Skeletal muscle satellite cell (primary cell): ENCODE measurements at regions not wholly inside any gene's neighbourhood (a gene's known extent, or its start where the extent isn't known, plus 50 kb on each side); places are given as distances from the start of the nearest gene placed in this dataset.
"Not testable (repeated sequence)": the region's sequence is repeated elsewhere in the genome, so short reads cannot be mapped to it uniquely, and the experiment has no call there.

Source experiments
- H3K27me3 ChIP-seq: 2 replicates; pipeline ENCODE4 v1.7.0; 2013; ENCODE audit warnings: low read length; ENCODE audit not compliant: control insufficient read depth, insufficient read depth
- H3K36me3 ChIP-seq: 2 replicates; pipeline ENCODE4 v1.7.0; 2013; ENCODE audit warnings: mild to moderate bottlenecking, control low read depth, low read length; ENCODE audit not compliant: insufficient read depth
- H3K4me1 ChIP-seq: 2 replicates; pipeline ENCODE4 v1.7.0; 2013; ENCODE audit warnings: low read length; ENCODE audit not compliant: control insufficient read depth, insufficient read depth
- H3K4me2 ChIP-seq: 2 replicates; pipeline ENCODE4 v1.7.0; 2013; ENCODE audit warnings: mild to moderate bottlenecking, low read length
- H3K4me3 ChIP-seq: 2 replicates; pipeline ENCODE4 v1.7.0; 2013; ENCODE audit warnings: low read length
- H3K9ac ChIP-seq: 2 replicates; pipeline ENCODE4 v1.7.0; 2013; ENCODE audit warnings: mild to moderate bottlenecking, low read depth, low read length, moderate library complexity
- H3K9me3 ChIP-seq: replicated peaks from 2 replicates; pipeline ENCODE4 v1.7.0; 2013; ENCODE audit warnings: mild to moderate bottlenecking, control low read depth, low read length

GRCh38 chr1:232579958-232580941, 49.7 kb downstream of the SIPA1L2 start:
- Histone ChIP-seq H3K27me3 (no peaks in the 10 kb centered on the region), H3K4me1 (no peaks in the 10 kb centered on the region), H3K9ac (no peak overlapping the region), H3K4me2 (no peak overlapping the region), H3K4me3 (no peak overlapping the region), H3K9me3 (no peaks in the 10 kb centered on the region), H3K36me3 (no peaks in the 10 kb centered on the region)

GRCh38 chr1:232579466-232579865, 50.5 kb downstream of the SIPA1L2 start:
- no peak overlapping the region for H3K4me3 ChIP-seq
- no peaks in the 10 kb centered on the region for H3K27me3 ChIP-seq
- no peak overlapping the region for H3K4me2 ChIP-seq
- no peaks in the 10 kb centered on the region for H3K36me3 ChIP-seq
- no peak overlapping the region for H3K9ac ChIP-seq
- H3K9me3 ChIP-seq = no peaks in the 10 kb centered on the region
- no peaks in the 10 kb centered on the region for H3K4me1 ChIP-seq

GRCh38 chr1:232578651-232579195, 51.2 kb downstream of the SIPA1L2 start:
- Histone ChIP-seq H3K4me2 (no peak overlapping the region), H3K36me3 (no peaks in the 10 kb centered on the region), H3K9ac (no peak overlapping the region), H3K4me3 (no peak overlapping the region), H3K4me1 (no peaks in the 10 kb centered on the region), H3K9me3 (no peaks in the 10 kb centered on the region), H3K27me3 (no peaks in the 10 kb centered on the region)

GRCh38 chr1:232577772-232578171, 52.2 kb downstream of the SIPA1L2 start:
- no peak overlapping the region for H3K9ac ChIP-seq
- no peaks in the 10 kb centered on the region for H3K27me3 ChIP-seq
- H3K4me3 ChIP-seq = no peak overlapping the region
- no peak overlapping the region for H3K4me2 ChIP-seq
- H3K4me1 ChIP-seq = no peaks in the 10 kb centered on the region
- H3K36me3 ChIP-seq = no peaks in the 10 kb centered on the region
- no peaks in the 10 kb centered on the region for H3K9me3 ChIP-seq

GRCh38 chr1:232576537-232576936, 53.4 kb downstream of the SIPA1L2 start:
- no peaks in the 10 kb centered on the region for H3K9me3 ChIP-seq
- H3K9ac ChIP-seq = no peak overlapping the region
- no peaks in the 10 kb centered on the region for H3K36me3 ChIP-seq
- no peak overlapping the region for H3K4me2 ChIP-seq
- no peaks in the 10 kb centered on the region for H3K27me3 ChIP-seq
- H3K4me3 ChIP-seq = no peak overlapping the region
- H3K4me1 ChIP-seq = no peaks in the 10 kb centered on the region

GRCh38 chr1:232575763-232576040, 54.2 kb downstream of the SIPA1L2 start:
- H3K4me1 ChIP-seq = no peaks in the 10 kb centered on the region
- no peak overlapping the region for H3K4me3 ChIP-seq
- H3K27me3 ChIP-seq = no peaks in the 10 kb centered on the region
- H3K9me3 ChIP-seq = no peaks in the 10 kb centered on the region
- no peaks in the 10 kb centered on the region for H3K36me3 ChIP-seq
- no peak overlapping the region for H3K4me2 ChIP-seq
- H3K9ac ChIP-seq = no peak overlapping the region

GRCh38 chr1:232574889-232575762, 54.8 kb downstream of the SIPA1L2 start:
- no peaks in the 10 kb centered on the region for H3K36me3 ChIP-seq
- H3K27me3 ChIP-seq = no peaks in the 10 kb centered on the region
- H3K9me3 ChIP-seq = no peaks in the 10 kb centered on the region
- H3K4me1 ChIP-seq = no peaks in the 10 kb centered on the region
- no peak overlapping the region for H3K9ac ChIP-seq
- H3K4me2 ChIP-seq = no peak overlapping the region
- no peak overlapping the region for H3K4me3 ChIP-seq

- H3K9me3 ChIP-seq = no peaks in the 10 kb centered on the region
- H3K4me1 ChIP-seq = no peaks in the 10 kb centered on the region
- no peaks in the 10 kb centered on the region for H3K27me3 ChIP-seq
Observed at GRCh38 chr1:232574077-232574476, 55.9 kb downstream of the SIPA1L2 start.

GRCh38 chr1:232571523-232571922, 58.4 kb downstream of the SIPA1L2 start:
- no peaks in the 10 kb centered on the region for H3K9me3 ChIP-seq
- H3K4me1 ChIP-seq = no peaks in the 10 kb centered on the region
- H3K9ac ChIP-seq = no peak overlapping the region
- H3K36me3 ChIP-seq = no peaks in the 10 kb centered on the region
- no peak overlapping the region for H3K4me2 ChIP-seq
- no peak overlapping the region for H3K4me3 ChIP-seq
- no peaks in the 10 kb centered on the region for H3K27me3 ChIP-seq

More at GRCh38 chr1:232574077-232574476, 55.9 kb downstream of the SIPA1L2 start:
- Histone ChIP-seq H3K4me3 (no peak overlapping the region), H3K9ac (no peak overlapping the region), H3K4me2 (no peak overlapping the region), H3K36me3 (no peaks in the 10 kb centered on the region)

- Histone ChIP-seq H3K4me2 (no peak overlapping the region), H3K4me3 (no peak overlapping the region), H3K4me1 (no peaks in the 10 kb centered on the region), H3K36me3 (no peaks in the 10 kb centered on the region), H3K9me3 (no peaks in the 10 kb centered on the region), H3K27me3 (no peaks in the 10 kb centered on the region), H3K9ac (no peak overlapping the region)
Observed at GRCh38 chr1:232570007-232570406, 59.9 kb downstream of the SIPA1L2 start.

- H3K36me3 ChIP-seq, H3K9me3 ChIP-seq: not testable (repeated sequence)
Observed at GRCh38 chr1:232569554-232569921, 60.4 kb downstream of the SIPA1L2 start.

More at GRCh38 chr1:232569554-232569921, 60.4 kb downstream of the SIPA1L2 start:
- H3K4me2 ChIP-seq, H3K4me1 ChIP-seq, H3K27me3 ChIP-seq, H3K9ac ChIP-seq, H3K4me3 ChIP-seq: not testable (repeated sequence)
